HS-5 (cell line): ENCODE measurements at regions not wholly inside any gene's neighbourhood (a gene's known extent, or its start where the extent isn't known, plus 50 kb on each side); places are given as distances from the start of the nearest gene placed in this dataset.

Experiments used
- DNase-seq: peaks from one replicate; pipeline ENCODE4 v3.0.0-alpha.2; 2012; ENCODE audit warnings: low read depth

GRCh38 chr10:105982735-105983134 is 1181.8 kb downstream of the SORCS1 start:
- no peak for DNase-seq

- no peak for DNase-seq
Measured at GRCh38 chr10:105981679-105982078, 1182.8 kb downstream of the SORCS1 start.

- no peak for DNase-seq
Measured at GRCh38 chr10:105974803-105975456, 1189.6 kb downstream of the SORCS1 start.

- DNase-seq = no peak
Measured at GRCh38 chr10:105973902-105974301, 1190.6 kb downstream of the SORCS1 start.

GRCh38 chr10:105973360-105973759 is 1191.1 kb downstream of the SORCS1 start:
- no peak for DNase-seq

GRCh38 chr10:105971460-105971859 is 1193.0 kb downstream of the SORCS1 start:
- DNase-seq = no peak

GRCh38 chr10:105969884-105970377 is 1194.6 kb downstream of the SORCS1 start:
- DNase-seq = no peak

GRCh38 chr10:105968666-105969065 is 1195.8 kb downstream of the SORCS1 start:
- no peak for DNase-seq

- DNase-seq = no peak
Measured at GRCh38 chr10:105967256-105967655, 1197.2 kb downstream of the SORCS1 start.

- DNase-seq = no peak
Measured at GRCh38 chr10:105965141-105965540, 1199.4 kb downstream of the SORCS1 start.

GRCh38 chr10:105964009-105964408 is 1200.5 kb downstream of the SORCS1 start:
- no peak for DNase-seq

- no peak for DNase-seq
Measured at GRCh38 chr10:105963334-105963884, 1201.1 kb downstream of the SORCS1 start.

GRCh38 chr10:105956550-105956949 is 1208.0 kb downstream of the SORCS1 start:
- no peak for DNase-seq

GRCh38 chr10:105953861-105954260 is 1210.6 kb downstream of the SORCS1 start:
- no peak for DNase-seq

- DNase-seq = no peak
Measured at GRCh38 chr10:105953056-105953455, 1211.5 kb downstream of the SORCS1 start.

GRCh38 chr10:105952153-105952552 is 1212.4 kb downstream of the SORCS1 start:
- DNase-seq = no peak

- DNase-seq = peak; percentile 9
Measured at GRCh38 chr10:105950410-105950809, 1214.1 kb downstream of the SORCS1 start.

- no peak for DNase-seq
Measured at GRCh38 chr10:105949721-105950120, 1214.8 kb downstream of the SORCS1 start.

- DNase-seq = no peak
Measured at GRCh38 chr10:105925045-105925785, 1239.3 kb downstream of the SORCS1 start.

GRCh38 chr10:105921348-105921747 is 1243.2 kb downstream of the SORCS1 start:
- no peak for DNase-seq

GRCh38 chr10:105914432-105914831 is 1250.1 kb downstream of the SORCS1 start:
- DNase-seq = no peak

- no peak for DNase-seq
Measured at GRCh38 chr10:105908701-105909100, 1255.8 kb downstream of the SORCS1 start.

- no peak for DNase-seq
Measured at GRCh38 chr10:105885495-105885894, 1244.4 kb downstream of the SORCS3 start.
